ENCODE measurements at regions not wholly inside any gene's neighbourhood (a gene's known extent, or its start where the extent isn't known, plus 50 kb on each side); places are given as distances from the start of the nearest gene placed in this dataset.
A peak's percentile ranks its signal among the peaks of the same experiment; 100 is the strongest.
"Not testable (repeated sequence)": the region's sequence is repeated elsewhere in the genome, so short reads cannot be mapped to it uniquely, and the experiment has no call there.

DNA sequence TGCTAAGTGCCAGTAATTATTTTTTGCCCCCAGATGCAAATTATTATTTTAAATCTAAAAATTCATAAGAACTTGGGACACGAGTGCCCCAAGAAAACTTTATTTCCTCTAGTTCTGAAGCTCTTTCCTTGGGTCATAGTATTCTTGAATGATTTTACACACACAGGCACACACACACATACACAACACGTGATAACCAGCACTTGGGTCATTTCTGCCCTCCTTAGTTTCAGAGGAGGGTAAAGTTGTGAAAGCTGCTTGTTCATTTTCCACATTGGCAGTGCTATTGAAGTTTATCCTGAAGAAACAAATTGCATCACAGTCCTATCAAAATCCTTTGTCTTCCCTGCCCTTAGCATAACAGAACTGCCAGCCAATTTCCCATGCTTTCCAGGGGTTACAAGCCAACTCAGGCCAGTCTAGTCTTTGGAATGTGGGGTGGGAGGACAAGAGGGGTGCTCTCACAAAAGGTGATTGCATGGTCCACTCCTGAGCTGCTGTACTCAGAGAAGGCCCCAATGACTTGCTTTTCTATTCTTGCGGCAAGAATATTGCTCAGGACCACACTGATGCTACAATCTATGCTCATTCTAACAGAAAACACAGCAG is 98.5 kb upstream of the POGK start:
- H3K27me3 ChIP-seq (ENCODE audit: low read length) = no peaks in the 10 kb centered on the region
- no peak overlapping the region for H3K4me3 ChIP-seq (ENCODE audit: low read length)
- H3K36me3 ChIP-seq (ENCODE audit: insufficient read depth, low read length) = no peaks in the 10 kb centered on the region
- peaks cover 5% of the 10 kb centered on the region; the same call in 1 of the 2 replicates for H3K9me3 ChIP-seq (ENCODE audit: low read length)
- no peak overlapping the region for H2AFZ ChIP-seq (ENCODE audit: low read length)
- H4K20me1 ChIP-seq (ENCODE audit: insufficient read depth, low read depth, low read length) = no peaks in the 10 kb centered on the region
- no peaks in the 10 kb centered on the region for H3K4me1 ChIP-seq (ENCODE audit: low read length)
- no peak overlapping the region for H3K9ac ChIP-seq (ENCODE audit: low read length)
- no peaks in the 10 kb centered on the region for H3K79me2 ChIP-seq (ENCODE audit: low read length)
- no peak overlapping the region for H3K4me2 ChIP-seq (ENCODE audit: low read depth, low read length, poor library complexity, severe bottlenecking)
- no peaks in the 10 kb centered on the region for H3K9me2 ChIP-seq (replicated peaks; ENCODE audit: insufficient read depth, low read length)
- H3K27ac ChIP-seq (ENCODE audit: low read length) = no peak overlapping the region
- no peak for DNase-seq

DNA sequence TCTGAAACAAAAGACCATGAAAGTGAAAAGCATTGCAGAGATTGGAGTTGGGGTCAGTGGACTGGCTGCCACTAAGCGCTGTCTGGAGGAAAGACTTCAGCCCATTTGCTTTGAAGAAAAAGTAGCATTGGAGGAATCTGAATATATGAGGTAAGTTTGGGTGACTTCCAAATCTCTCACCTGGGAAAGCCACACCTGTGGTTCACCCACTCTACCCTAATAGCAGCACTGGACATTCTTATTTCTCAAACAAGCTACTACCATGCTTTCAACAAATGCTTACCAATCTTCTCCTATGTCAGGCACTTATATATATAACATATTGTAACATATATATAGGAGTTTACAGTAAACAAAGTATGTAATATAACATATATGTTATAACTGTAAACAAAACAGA is 76.0 kb upstream of the POGK start:
- H3K9me3 ChIP-seq (ENCODE audit: low read length) = no peaks in the 10 kb centered on the region
- no peaks in the 10 kb centered on the region for H3K27me3 ChIP-seq (ENCODE audit: low read length)
- no peaks in the 10 kb centered on the region for H3K9me2 ChIP-seq (replicated peaks; ENCODE audit: insufficient read depth, low read length)
- H3K79me2 ChIP-seq (ENCODE audit: low read length) = no peaks in the 10 kb centered on the region
- no peaks in the 10 kb centered on the region for H4K20me1 ChIP-seq (ENCODE audit: insufficient read depth, low read depth, low read length)
- H2AFZ ChIP-seq (ENCODE audit: low read length) = no peak overlapping the region
- DNase-seq = no peak
- H3K4me1 ChIP-seq (ENCODE audit: low read length) = no peaks in the 10 kb centered on the region
- no peak overlapping the region for H3K9ac ChIP-seq (ENCODE audit: low read length)
- no peaks in the 10 kb centered on the region for H3K36me3 ChIP-seq (ENCODE audit: insufficient read depth, low read length)
- no peak overlapping the region for H3K4me2 ChIP-seq (ENCODE audit: low read depth, low read length, poor library complexity, severe bottlenecking)
- no peak overlapping the region for H3K27ac ChIP-seq (ENCODE audit: low read length)
- no peak overlapping the region for H3K4me3 ChIP-seq (ENCODE audit: low read length)

DNA sequence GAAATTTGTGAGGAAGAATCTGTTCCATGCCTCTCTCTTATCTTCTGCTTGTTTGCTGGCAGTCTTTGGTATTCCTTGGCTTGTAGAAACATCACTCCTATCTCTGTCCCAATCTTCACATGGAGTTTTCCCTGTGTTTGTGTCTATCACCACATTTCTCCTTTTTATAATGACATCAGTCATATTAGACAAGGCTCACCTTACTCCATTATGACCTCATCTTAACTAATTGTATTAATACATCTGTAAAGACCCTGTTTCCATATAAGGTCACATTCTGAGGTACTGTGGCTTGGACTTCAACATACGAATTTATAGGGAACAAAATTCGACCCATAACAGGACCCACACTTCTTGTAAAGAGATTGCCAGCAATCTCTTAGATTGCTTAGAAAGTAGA is 72.3 kb upstream of the POGK start:
- H3K36me3 ChIP-seq (ENCODE audit: insufficient read depth, low read length) = no peaks in the 10 kb centered on the region
- no peak overlapping the region for H3K4me2 ChIP-seq (ENCODE audit: low read depth, low read length, poor library complexity, severe bottlenecking)
- no peak overlapping the region for H2AFZ ChIP-seq (ENCODE audit: low read length)
- H3K4me3 ChIP-seq (ENCODE audit: low read length) = no peak overlapping the region
- no peak for DNase-seq
- H3K9me2 ChIP-seq (replicated peaks; ENCODE audit: insufficient read depth, low read length) = no peaks in the 10 kb centered on the region
- H3K9ac ChIP-seq (ENCODE audit: low read length) = no peak overlapping the region
- no peaks in the 10 kb centered on the region for H3K4me1 ChIP-seq (ENCODE audit: low read length)
- no peaks in the 10 kb centered on the region for H4K20me1 ChIP-seq (ENCODE audit: insufficient read depth, low read depth, low read length)
- no peaks in the 10 kb centered on the region for H3K79me2 ChIP-seq (ENCODE audit: low read length)
- no peaks in the 10 kb centered on the region for H3K9me3 ChIP-seq (ENCODE audit: low read length)
- H3K27ac ChIP-seq (ENCODE audit: low read length) = no peak overlapping the region
- no peaks in the 10 kb centered on the region for H3K27me3 ChIP-seq (ENCODE audit: low read length)

DNA sequence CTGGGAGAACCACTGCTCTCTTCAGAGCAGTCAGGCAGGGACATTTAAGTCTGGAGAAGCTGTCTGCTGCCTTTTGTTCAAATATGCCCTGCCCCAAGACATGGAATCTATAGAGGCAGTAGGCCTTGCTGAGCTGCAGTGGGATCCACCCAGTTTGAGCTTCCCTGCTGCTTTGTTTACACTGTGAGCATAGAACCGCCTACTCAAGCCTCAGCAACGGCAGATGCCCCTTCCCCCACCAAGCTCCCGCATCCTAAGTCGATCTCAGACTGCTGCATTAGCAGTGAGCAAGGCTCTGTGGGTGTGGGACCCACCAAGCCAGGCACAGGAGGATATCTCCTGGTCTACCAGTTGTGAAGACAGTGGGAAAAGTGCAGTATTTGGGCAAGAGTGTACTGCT is 54.6 kb upstream of the POGK start:
- H3K79me2 ChIP-seq (ENCODE audit: low read length); H3K4me2 ChIP-seq (ENCODE audit: low read depth, low read length, poor library complexity, severe bottlenecking); H3K27me3 ChIP-seq (ENCODE audit: low read length); H3K9ac ChIP-seq (ENCODE audit: low read length); H3K9me2 ChIP-seq (replicated peaks; ENCODE audit: insufficient read depth, low read length); H3K36me3 ChIP-seq (ENCODE audit: insufficient read depth, low read length); H3K4me1 ChIP-seq (ENCODE audit: low read length); H3K4me3 ChIP-seq (ENCODE audit: low read length); H3K27ac ChIP-seq (ENCODE audit: low read length); DNase-seq; H3K9me3 ChIP-seq (ENCODE audit: low read length); H2AFZ ChIP-seq (ENCODE audit: low read length); H4K20me1 ChIP-seq (ENCODE audit: insufficient read depth, low read depth, low read length): not testable (repeated sequence)

DNA sequence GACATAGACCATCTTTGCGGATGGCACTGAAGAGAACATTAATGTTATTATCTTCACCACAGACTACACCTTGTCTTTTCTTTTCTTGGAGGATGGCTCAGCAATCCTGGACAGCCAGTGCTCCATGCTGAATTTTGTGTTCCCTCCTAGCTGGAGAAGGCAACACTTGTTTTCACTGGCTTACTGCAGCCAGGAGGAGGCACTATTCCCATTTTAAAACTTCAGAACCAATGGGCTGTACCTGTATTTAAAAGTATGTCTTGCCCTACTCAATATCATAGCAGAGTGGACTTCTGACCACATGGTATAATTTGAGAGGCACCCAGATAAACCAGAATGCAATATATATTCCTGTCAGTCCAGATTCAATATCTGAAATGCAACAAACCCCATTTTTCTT is 53.3 kb upstream of the POGK start:
- Histone ChIP-seq H4K20me1 (ENCODE audit: insufficient read depth, low read depth, low read length) (no peaks in the 10 kb centered on the region), H3K27me3 (ENCODE audit: low read length) (no peaks in the 10 kb centered on the region), H3K27ac (ENCODE audit: low read length) (no peak overlapping the region), H3K9ac (ENCODE audit: low read length) (no peak overlapping the region), H3K36me3 (ENCODE audit: insufficient read depth, low read length) (no peaks in the 10 kb centered on the region), H3K4me3 (ENCODE audit: low read length) (no peak overlapping the region), H2AFZ (ENCODE audit: low read length) (no peak overlapping the region), H3K4me2 (ENCODE audit: low read depth, low read length, poor library complexity, severe bottlenecking) (no peak overlapping the region), H3K9me2 (replicated peaks; ENCODE audit: insufficient read depth, low read length) (no peaks in the 10 kb centered on the region), H3K79me2 (ENCODE audit: low read length) (no peaks in the 10 kb centered on the region), H3K4me1 (ENCODE audit: low read length) (no peaks in the 10 kb centered on the region), H3K9me3 (ENCODE audit: low read length) (no peaks in the 10 kb centered on the region)
- DNase-seq = peak; percentile 50

DNA sequence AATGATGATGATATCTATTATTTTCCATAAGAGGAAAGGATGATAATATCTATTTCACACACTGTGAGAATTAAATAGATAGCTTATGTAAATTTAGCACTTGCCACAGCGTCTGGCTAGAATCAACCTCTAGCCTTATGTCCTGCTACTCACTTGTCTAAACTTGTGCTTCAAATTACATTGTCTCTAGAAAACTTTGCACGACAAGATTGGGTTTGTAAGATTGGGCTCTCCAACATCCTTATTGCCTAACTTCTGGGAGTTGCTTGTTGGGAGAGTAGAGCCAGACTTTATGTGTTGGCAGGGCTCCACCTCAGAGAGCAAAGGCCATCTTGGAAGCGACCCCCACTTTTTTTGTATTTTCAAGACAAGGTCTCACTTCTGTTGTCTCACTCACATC is 50.0 kb upstream of the POGK start:
- H3K4me2 ChIP-seq (ENCODE audit: low read depth, low read length, poor library complexity, severe bottlenecking) = no peak overlapping the region
- H3K36me3 ChIP-seq (ENCODE audit: insufficient read depth, low read length) = no peaks in the 10 kb centered on the region
- DNase-seq = no peak
- no peak overlapping the region for H2AFZ ChIP-seq (ENCODE audit: low read length)
- H3K27me3 ChIP-seq (ENCODE audit: low read length) = no peaks in the 10 kb centered on the region
- no peaks in the 10 kb centered on the region for H3K79me2 ChIP-seq (ENCODE audit: low read length)
- H3K9ac ChIP-seq (ENCODE audit: low read length) = no peak overlapping the region
- H3K27ac ChIP-seq (ENCODE audit: low read length) = no peak overlapping the region
- H3K4me3 ChIP-seq (ENCODE audit: low read length) = no peak overlapping the region
- H3K9me3 ChIP-seq (ENCODE audit: low read length) = no peaks in the 10 kb centered on the region
- no peaks in the 10 kb centered on the region for H4K20me1 ChIP-seq (ENCODE audit: insufficient read depth, low read depth, low read length)
- no peaks in the 10 kb centered on the region for H3K9me2 ChIP-seq (replicated peaks; ENCODE audit: insufficient read depth, low read length)
- H3K4me1 ChIP-seq (ENCODE audit: low read length) = no peaks in the 10 kb centered on the region

Data from Karpas-422 (cell line).